SU-DHL-6 (cell line): ENCODE measurements at regions not wholly inside any gene's neighbourhood (a gene's known extent, or its start where the extent isn't known, plus 50 kb on each side); places are given as distances from the start of the nearest gene placed in this dataset.

Source experiments
- H2AFZ ChIP-seq: fragments of 200-600 bp; sonication (generic); 2 replicates; pipeline ENCODE4 v1.6.1; 2014; ENCODE audit warnings: low read depth, mild to moderate bottlenecking, moderate library complexity, mixed read lengths, antibody characterized with exemption, low read length; ENCODE audit not compliant: severe bottlenecking
- H3F3A ChIP-seq: fragments of 200-600 bp; shearing (Covaris generic); 2 replicates; pipeline ENCODE4 v1.6.0; 2016; ENCODE audit warnings: antibody characterized with exemption, mild to moderate bottlenecking; ENCODE audit not compliant: insufficient read depth
- H3K27ac ChIP-seq: fragments of 200-600 bp; sonication (generic); 2 replicates; pipeline ENCODE4 v1.5.1; 2016; ENCODE audit warnings: low read depth, mild to moderate bottlenecking, low read length, moderate library complexity, mixed read lengths
- H3K27me3 ChIP-seq: fragments of 200-600 bp; sonication (generic), shearing (Covaris generic); 2 replicates; pipeline ENCODE4 v1.6.0; 2014; ENCODE audit warnings: mild to moderate bottlenecking, low read length
- H3K36me3 ChIP-seq: fragments of 200-600 bp; sonication (generic); 2 replicates; pipeline ENCODE4 v1.6.1; 2014; ENCODE audit warnings: mild to moderate bottlenecking, low read length, mixed read lengths
- H3K4me2 ChIP-seq: fragments of 300-600, 200-600 bp; shearing (Covaris generic), sonication (generic); 2 replicates; pipeline ENCODE4 v1.6.0; 2014; ENCODE audit warnings: low read length, low read depth, mild to moderate bottlenecking; ENCODE audit not compliant: poor library complexity, severe bottlenecking
- H3K4me3 ChIP-seq: fragments of 200-600 bp; sonication (generic); 2 replicates; pipeline ENCODE4 v1.5.1; 2014; ENCODE audit warnings: antibody characterized with exemption, low read length, mild to moderate bottlenecking, mixed read lengths; ENCODE audit not compliant: insufficient read depth, poor library complexity, severe bottlenecking
- H3K79me2 ChIP-seq: fragments of 200-600 bp; sonication (generic); 2 replicates; pipeline ENCODE4 v1.6.1; 2014; ENCODE audit warnings: mild to moderate bottlenecking, low read length, moderate library complexity; ENCODE audit not compliant: insufficient read depth
- H3K9ac ChIP-seq: fragments of 200-600 bp; sonication (generic); 2 replicates; pipeline ENCODE4 v1.7.0; 2014; ENCODE audit warnings: mild to moderate bottlenecking, low read length
- H3K9me2 ChIP-seq: fragments of 200-600 bp; sonication (generic); replicated peaks from 2 replicates; pipeline ENCODE4 v1.6.1; 2014; ENCODE audit warnings: low read length; ENCODE audit not compliant: insufficient read depth
- H3K9me3 ChIP-seq: fragments of 200-600 bp; sonication (generic); 2 replicates; pipeline ENCODE4 v1.6.1; 2014; ENCODE audit warnings: low read length, mixed read lengths; ENCODE audit not compliant: insufficient read depth
- H4K20me1 ChIP-seq: fragments of 200-600 bp; sonication (generic); 2 replicates; pipeline ENCODE4 v1.6.1; 2014; ENCODE audit warnings: low read depth, mild to moderate bottlenecking, antibody characterized with exemption, low read length, moderate library complexity, mixed read lengths
- CTCF ChIP-seq: fragments of 200-600 bp; sonication (generic); IDR thresholded peaks from one replicate; pipeline ENCODE4 v1.5.1; 2017; ENCODE audit warnings: antibody characterized with exemption, mild to moderate bottlenecking, low read length, moderate library complexity; ENCODE audit not compliant: insufficient read depth, poor library complexity, severe bottlenecking
- EZH2phosphoT487 ChIP-seq: fragments of 200-600 bp; sonication (generic), shearing (Covaris generic); conservative IDR thresholded peaks from 2 replicates; pipeline ENCODE4 v1.6.1; 2018; ENCODE audit warnings: mild to moderate bottlenecking, antibody characterized with exemption, low read length, moderate library complexity, mixed read lengths

GRCh38 chr10:46216003-46216634 lies 70.7 kb upstream of the ANTXRL start:
- H3K27ac ChIP-seq, result no peak overlapping the region
- H3K4me3 ChIP-seq, result no peak overlapping the region
- H3K9ac ChIP-seq, result no peak overlapping the region
- no peaks in the 10 kb centered on the region for H3F3A ChIP-seq
- no peak for TF ChIP-seq CTCF
- TF ChIP-seq EZH2phosphoT487, result no peak
- no peaks in the 10 kb centered on the region for H3K9me3 ChIP-seq
- H4K20me1 ChIP-seq, result no peaks in the 10 kb centered on the region
- H3K79me2 ChIP-seq, result no peaks in the 10 kb centered on the region
- no peak overlapping the region for H3K4me2 ChIP-seq
- no peaks in the 10 kb centered on the region for H3K36me3 ChIP-seq
- H3K27me3 ChIP-seq, result no peaks in the 10 kb centered on the region
- H3K9me2 ChIP-seq, result no peaks in the 10 kb centered on the region
- H2AFZ ChIP-seq, result no peak overlapping the region

GRCh38 chr10:46216836-46217751 lies 69.7 kb upstream of the ANTXRL start:
- Histone ChIP-seq H3K27ac (no peak overlapping the region), H3K9me3 (no peaks in the 10 kb centered on the region), H3K4me3 (no peak overlapping the region), H3F3A (no peaks in the 10 kb centered on the region), H4K20me1 (no peaks in the 10 kb centered on the region), H3K36me3 (no peaks in the 10 kb centered on the region), H3K9ac (no peak overlapping the region), H3K9me2 (no peaks in the 10 kb centered on the region), H3K4me2 (no peak overlapping the region), H3K79me2 (no peaks in the 10 kb centered on the region), H2AFZ (no peak overlapping the region), H3K27me3 (no peaks in the 10 kb centered on the region)
- no peak for TF ChIP-seq CTCF
- TF ChIP-seq EZH2phosphoT487, result no peak

- Histone ChIP-seq H3K27ac (no peak overlapping the region), H4K20me1 (no peaks in the 10 kb centered on the region), H3K9me3 (no peaks in the 10 kb centered on the region), H3K4me2 (no peak overlapping the region), H3K4me3 (no peak overlapping the region), H3K79me2 (no peaks in the 10 kb centered on the region), H3K36me3 (no peaks in the 10 kb centered on the region), H3K27me3 (no peaks in the 10 kb centered on the region), H3F3A (no peaks in the 10 kb centered on the region), H3K9ac (no peak overlapping the region), H3K9me2 (no peaks in the 10 kb centered on the region), H2AFZ (no peak overlapping the region)
- TF ChIP-seq EZH2phosphoT487, result no peak
- no peak for TF ChIP-seq CTCF
Measured at GRCh38 chr10:46217752-46218453, 68.9 kb upstream of the ANTXRL start.
